HG03521 (cell line): ENCODE measurements at regions not wholly inside any gene's neighbourhood (a gene's known extent, or its start where the extent isn't known, plus 50 kb on each side); places are given as distances from the start of the nearest gene placed in this dataset.
"Not testable (repeated sequence)": the region's sequence is repeated elsewhere in the genome, so short reads cannot be mapped to it uniquely, and the experiment has no call there.

Experiments used
- ATAC-seq: cut with Tn5 transposase; IDR thresholded peaks from one replicate; pipeline ENCODE4 v1.9.1; 2021; ENCODE audit warnings: mild to moderate bottlenecking, moderate library complexity; ENCODE audit not compliant: unreplicated experiment

DNA sequence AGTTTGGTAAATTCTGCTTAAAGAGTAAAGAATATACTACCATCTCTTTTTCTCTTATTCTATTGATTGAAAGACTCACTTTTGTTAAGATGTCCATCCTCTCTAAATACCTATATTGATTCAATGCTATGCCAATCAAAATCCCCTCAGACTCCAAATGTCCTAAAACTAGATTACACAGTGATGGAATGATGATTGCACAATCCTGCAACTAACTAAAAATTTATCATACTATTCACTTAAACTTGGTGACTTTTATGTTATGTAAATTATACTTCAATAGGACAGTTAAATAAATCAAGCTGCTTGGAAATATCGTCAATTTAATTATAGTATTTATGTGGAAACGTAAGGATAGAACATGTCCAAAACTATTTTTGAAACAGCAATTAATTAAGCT is 2765.1 kb upstream of the PCDH20 start:
- ATAC-seq: no peak

DNA sequence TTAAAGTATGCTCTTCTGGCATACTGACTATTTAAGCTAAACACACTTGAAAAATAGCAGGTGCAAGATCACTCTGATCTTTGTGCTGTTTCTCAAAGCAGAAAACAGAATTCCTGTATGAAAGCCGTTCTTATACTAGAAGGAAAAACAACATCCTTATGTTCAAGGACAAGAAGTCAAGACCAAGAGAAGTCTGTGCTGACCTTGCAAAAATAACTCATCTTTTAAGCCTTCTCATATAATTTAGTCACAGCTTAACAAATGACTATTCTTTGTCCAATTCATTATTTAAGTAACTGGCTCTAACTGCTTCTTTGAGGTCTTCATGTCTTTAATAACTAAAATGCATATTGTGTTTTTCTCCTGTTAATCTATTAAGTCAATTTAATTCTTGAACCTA is 2750.2 kb upstream of the PCDH20 start:
- no peak for ATAC-seq

DNA sequence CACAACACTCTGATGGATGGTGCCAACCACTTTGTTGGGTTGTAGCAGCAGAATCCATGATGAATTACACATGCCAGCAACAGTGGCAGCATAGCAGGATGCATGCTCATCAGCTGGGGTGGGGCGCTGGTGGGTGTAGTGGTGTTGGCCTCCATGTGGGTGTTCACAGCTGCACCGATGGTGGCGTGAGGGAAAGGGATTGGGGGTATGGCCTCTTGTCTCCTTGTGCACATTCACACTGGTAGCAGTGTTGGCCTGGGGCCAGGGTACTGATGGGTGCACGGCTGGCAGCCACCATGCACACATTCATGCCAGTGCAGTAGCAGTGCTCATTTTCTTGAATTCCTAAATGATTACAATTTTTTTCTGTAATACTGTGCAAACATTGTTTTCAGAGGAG is 2748.8 kb upstream of the PCDH20 start:
- ATAC-seq: no peak

DNA sequence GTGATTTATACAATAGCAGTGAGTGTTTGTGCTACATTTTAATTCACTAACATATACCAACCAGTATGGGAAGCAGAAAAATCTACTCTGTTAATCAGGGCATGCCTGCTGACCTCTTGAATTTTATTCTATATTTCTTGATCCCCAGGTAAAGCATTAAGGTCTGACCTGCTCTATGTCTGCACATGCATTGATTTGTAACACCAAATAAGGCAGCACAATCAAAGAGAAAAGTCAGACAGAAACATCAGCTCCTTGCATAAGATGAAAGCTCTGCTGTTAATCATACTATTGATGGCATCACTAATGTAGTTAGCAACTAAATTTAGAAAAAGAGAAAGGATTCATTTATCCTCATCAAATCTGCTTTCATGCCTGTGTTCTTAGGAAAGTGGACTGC is 2744.8 kb upstream of the PCDH20 start:
- no peak for ATAC-seq

DNA sequence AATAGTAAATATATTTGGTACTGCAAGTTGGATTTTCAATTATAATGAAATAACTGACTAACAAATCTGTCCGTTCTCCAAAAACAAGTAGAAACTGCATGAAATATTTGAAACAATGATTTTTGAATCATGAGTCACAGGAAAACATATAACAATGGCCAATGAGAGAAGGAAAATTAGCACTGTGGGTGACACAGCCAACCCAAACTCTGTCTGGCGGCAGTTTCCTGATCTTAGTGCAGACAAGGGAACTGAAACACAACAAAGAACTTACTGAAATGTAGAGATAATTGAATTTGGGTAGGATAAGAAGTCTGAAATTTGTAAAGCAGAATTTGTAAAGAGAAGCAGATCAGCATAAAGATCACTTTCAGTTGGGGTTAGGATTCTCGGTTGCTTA is 2743.3 kb upstream of the PCDH20 start:
- no peak for ATAC-seq

- no peak for ATAC-seq
These were observed 2738.9 kb upstream of the PCDH20 start for GRCh38 chr13:64154514-64154913.

GRCh38 chr13:64130600-64130999 is 2715.0 kb upstream of the PCDH20 start:
- ATAC-seq: no peak

- no peak for ATAC-seq
These were observed 2714.5 kb upstream of the PCDH20 start for GRCh38 chr13:64130171-64130570.

GRCh38 chr13:64127856-64128255 is 2712.2 kb upstream of the PCDH20 start:
- ATAC-seq: no peak

DNA sequence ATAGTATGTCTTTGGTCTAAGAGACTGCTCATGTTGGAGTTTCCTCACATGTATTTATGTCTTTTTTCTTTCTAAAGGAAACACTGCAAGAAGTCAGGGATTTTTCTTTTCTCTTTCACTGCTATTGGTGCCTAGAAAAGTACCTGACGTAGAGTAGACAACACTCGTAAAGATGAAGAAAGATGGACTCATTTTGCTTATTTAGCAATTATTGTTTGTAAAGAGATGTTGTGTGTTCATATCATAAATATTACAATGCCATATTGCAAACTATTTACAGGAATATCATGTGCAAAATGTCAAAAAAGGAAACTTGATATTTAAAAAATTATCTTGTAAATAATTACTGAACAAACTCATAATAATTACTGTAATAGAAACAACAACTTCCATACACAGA is 2711.5 kb upstream of the PCDH20 start:
- no peak for ATAC-seq

- ATAC-seq: not testable (repeated sequence)
These were observed 2705.5 kb upstream of the PCDH20 start for GRCh38 chr13:64121023-64121709.

DNA sequence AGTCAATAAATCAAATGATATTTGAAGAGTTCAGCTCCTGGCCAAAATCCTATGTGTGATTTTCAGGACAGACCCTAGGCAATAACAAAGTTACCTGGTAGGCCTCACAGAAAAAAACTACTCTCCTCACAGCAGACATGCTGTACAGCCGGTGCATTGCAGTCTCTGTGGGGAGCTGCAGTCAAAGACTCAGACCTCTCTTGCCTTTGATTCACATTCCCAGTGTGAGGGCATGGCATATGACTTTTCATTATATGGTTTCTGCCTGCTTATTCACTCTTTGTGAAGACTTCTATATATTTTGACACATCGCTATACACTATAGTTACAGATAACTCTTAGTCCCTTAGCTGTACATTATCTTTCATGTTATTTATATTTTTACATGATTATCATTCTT is 2684.3 kb upstream of the PCDH20 start:
- ATAC-seq: no peak

- ATAC-seq: no peak
These were observed 2674.7 kb upstream of the PCDH20 start for GRCh38 chr13:64090311-64090710.

DNA sequence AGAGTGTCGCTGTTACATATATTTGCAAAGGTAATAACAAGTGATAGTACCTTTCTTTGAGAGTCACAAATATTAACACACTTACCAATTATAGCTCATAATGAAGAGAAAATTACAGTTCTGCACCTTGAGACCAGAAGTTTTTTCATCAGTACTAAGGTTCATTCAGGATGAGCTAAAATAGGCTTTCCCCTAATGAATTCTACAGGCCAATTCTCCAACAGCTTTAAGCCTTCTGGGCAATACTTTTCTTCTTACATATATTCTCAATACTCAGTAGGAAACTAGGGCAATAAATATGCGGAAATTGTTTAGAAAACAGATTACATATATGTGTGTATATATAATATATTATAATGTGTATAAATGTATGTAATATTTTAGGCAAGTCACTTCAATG is 2672.8 kb upstream of the PCDH20 start:
- ATAC-seq: no peak

- ATAC-seq: no peak
These were observed 2672.0 kb upstream of the PCDH20 start for GRCh38 chr13:64087624-64088023.

DNA sequence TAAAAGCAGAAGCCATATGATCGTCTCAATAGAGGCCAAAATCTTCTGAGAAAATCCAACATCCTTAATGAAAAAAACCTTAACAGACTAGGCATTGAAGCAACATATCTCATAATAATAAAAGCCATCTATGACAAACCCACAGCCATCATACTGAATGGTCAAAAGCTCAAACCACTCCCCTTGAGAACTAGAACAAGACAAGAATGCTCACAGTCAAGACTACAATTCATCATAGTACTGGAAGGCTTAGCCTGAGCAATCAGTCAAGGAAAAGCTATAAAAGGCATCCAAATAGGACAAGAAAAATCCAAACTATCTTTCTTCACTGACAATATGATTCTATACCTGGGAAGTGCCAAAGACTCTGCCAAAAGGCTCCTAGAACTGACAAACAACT is 2668.2 kb upstream of the PCDH20 start:
- ATAC-seq: no peak

DNA sequence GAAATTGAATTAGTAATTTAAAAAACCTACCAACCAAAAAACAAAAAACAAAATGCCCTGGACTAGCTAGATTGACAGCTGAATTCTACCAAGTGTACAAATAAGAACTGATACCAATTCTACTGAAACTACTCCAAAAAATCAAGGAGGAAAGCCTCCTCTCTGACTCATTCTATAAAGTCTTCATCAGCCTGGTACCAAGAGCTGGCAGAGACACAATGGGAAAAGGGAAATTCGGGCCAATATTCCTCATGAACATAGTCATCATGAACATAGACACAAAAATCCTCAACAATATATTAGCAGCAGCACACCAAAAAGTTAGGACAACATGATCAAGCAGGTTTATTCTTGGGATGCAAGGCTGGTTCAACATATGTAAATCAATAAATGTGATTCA is 2667.7 kb upstream of the PCDH20 start:
- ATAC-seq: no peak

DNA sequence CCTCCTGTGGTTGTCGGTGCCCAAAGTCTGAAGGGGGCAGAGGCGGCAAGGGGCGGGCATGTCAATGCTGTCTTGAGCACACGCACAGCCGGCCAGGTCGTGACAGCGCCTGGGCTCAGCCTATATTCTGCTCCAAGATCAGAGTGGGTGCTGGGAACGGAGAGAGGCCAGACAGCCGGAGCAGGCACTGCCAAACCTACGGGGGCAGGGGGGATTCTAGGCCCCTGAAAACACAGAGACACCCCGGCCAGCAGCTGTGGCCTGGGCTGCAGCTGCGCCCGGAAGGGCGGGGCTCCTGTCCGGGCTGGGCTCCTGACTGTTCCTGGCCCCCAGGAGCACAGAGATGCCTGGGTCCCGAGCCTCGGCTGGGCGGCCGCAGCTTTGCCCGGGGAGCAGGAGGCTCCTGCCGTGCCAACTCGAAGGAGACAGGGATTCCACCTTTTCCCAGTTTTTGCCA is 2662.9 kb upstream of the PCDH20 start:
- no peak for ATAC-seq

GRCh38 chr13:64078025-64078424 is 2662.4 kb upstream of the PCDH20 start:
- no peak for ATAC-seq

DNA sequence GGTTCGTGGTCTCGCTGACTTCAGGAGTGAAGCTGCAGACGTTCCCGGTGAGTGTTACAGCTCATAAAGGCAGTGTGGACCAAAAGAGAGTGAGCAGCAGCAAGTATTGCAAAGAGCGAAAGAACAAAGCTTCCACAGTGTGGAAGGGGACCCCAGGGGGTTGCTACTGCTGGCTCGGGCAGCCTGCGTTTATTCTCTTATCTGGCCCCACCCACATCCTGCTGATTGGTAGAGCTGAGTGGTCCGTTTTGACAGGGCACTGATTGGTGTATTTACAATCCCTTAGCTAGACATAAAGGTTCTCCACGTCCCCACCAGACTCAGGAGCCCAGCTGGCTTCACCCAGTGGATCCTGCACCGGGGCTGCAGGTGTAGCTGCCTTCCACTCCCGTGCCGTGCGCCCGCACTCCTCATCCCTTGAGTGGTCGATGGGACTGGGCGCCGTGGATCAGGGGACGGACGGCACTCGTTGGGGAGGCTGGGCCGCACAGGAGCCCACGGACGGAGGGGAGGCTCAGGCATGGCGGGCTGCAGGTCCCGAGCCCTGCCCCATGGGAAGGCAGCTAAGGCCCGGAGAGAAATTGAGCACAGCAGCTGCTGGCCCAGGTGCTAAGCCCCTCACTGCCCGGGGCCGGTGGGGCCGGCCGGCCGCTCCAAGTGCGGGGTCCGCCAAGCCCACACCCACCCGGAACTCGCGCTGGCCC is 2661.6 kb upstream of the PCDH20 start:
- ATAC-seq: not testable (repeated sequence)

DNA sequence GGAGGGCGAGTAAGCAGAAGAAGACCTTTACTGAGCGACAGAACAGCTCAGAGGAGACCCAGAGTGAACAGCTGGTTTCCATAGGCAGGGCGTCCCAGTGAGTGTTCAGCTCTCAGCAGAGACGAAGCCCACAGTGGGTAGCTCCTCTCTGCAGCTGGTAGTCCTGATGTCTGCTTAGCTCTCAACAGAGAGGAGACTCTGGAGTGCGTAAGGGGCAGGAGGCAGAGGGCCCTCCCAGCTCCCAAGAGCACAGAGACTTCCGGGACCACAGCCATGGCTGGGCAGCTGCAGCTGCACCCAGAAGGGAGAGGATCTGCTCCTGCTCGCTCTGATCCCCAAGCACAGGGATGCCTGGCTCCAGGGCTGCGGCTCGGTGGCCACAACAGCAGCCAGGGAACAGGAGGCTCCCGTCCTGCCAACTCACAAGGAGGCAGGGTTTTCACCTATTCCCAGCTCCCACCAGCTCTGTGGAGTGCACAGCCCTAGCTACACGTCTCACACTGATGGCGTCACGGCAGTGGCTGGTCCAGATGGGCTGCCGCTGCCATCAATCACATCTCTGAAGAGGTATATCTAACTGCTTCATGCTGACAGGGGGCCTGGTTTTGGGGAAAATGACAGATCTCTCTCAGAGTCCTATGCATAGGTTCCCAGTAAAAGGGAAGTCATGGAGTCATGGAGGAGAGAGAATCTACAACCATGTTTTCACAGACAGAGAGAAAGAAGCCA is 2660.1 kb upstream of the PCDH20 start:
- no peak for ATAC-seq

GRCh38 chr13:64074971-64075474 is 2659.4 kb upstream of the PCDH20 start:
- ATAC-seq: no peak
